ENCODE measurements at regions not wholly inside any gene's neighbourhood (a gene's known extent, or its start where the extent isn't known, plus 50 kb on each side); places are given as distances from the start of the nearest gene placed in this dataset.
"Not testable (repeated sequence)": the region's sequence is repeated elsewhere in the genome, so short reads cannot be mapped to it uniquely, and the experiment has no call there.

DNA sequence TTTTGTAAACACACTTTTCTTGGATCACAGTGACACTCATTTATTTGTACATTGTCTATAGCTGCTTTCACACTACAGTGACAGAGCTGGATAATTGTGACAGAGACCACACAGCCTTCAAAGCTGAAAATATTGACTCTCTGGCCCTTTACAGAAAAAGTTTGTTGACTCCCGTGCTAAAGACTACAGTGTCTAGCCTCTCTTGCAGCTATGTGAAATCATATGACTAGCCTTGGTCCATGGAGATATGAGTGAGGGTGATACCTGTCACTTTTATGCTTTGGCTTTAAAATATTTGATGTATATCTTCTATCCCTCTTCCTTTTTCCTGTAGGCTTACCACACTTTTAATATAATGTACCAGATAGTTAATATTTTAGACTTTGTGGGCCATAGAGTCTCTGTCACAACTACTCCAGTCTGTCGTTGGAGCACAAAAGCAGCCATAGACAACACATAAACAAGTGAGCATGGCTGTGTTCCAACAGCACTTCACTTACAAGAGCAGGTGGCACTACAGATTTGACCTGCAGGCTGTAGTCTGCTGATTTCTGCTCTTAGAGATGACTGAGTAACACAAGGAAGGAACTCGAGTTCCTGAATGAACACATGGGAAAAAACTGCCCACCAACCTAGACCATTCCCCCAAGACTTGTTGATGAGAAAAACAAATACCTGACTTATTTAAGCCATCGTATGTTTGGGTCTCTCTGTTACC is 73.5 kb upstream of the ANKRD55 start:
- H3K4me1 Mint-ChIP-seq: peaks cover 6% of the 10 kb centered on the region
- ATAC-seq: no peak
- H3K4me3 Mint-ChIP-seq: no peak overlapping the region
- peaks cover 3% of the 10 kb centered on the region for H3K9me3 Mint-ChIP-seq
- no peak overlapping the region for H3K27ac Mint-ChIP-seq
- no peaks in the 10 kb centered on the region for H3K27me3 Mint-ChIP-seq
- peaks cover 5% of the 10 kb centered on the region for H3K36me3 Mint-ChIP-seq

DNA sequence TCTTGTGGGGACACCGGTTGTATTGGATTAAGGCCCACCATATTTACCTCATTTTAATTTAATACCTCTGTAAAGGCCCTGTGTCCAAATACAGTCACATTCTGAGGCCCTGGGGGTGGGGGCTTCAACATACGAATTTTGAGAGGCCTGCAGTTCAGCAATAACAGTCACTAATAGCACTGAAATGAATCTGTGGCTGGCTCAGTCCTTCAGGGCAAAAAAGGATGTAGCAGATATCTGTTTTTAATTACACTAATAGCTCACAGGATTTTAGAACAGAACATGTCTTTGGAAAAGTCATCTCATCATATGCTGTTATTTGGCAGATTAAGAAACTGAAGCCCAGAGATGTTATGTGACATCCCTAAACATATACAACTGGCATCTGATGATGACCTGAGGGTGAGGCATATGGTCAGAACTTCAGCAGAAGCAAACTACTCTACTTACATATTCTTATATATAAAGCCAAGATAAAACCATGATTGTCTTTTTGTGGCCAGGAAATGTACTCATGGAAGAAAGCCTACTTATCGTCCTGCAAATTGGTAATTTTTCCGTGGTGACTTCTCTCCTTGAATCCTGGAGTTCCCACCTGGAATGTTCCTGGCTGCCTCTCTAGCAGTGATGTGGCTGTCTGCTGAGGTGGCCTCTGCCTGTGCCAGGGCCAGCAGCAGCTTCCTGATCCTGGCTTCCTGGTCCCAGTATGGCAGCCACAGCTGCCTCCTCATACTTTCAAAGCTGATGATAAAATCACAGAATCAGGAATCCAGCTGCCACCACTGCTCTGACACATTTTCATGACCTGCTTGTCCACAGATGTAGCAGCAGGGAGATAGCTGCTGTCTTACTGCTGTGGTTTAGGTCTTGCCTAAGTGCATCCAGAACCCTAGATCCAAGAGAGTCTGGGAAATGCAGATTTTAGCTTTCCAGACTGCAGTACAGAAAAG is 72.1 kb upstream of the ANKRD55 start:
- H3K27me3 Mint-ChIP-seq: no peaks in the 10 kb centered on the region
- H3K27ac Mint-ChIP-seq: no peak overlapping the region
- H3K9me3 Mint-ChIP-seq: peaks cover 3% of the 10 kb centered on the region
- peaks cover 5% of the 10 kb centered on the region for H3K36me3 Mint-ChIP-seq
- ATAC-seq: no peak
- no peak overlapping the region for H3K4me3 Mint-ChIP-seq
- H3K4me1 Mint-ChIP-seq: no peaks in the 10 kb centered on the region

DNA sequence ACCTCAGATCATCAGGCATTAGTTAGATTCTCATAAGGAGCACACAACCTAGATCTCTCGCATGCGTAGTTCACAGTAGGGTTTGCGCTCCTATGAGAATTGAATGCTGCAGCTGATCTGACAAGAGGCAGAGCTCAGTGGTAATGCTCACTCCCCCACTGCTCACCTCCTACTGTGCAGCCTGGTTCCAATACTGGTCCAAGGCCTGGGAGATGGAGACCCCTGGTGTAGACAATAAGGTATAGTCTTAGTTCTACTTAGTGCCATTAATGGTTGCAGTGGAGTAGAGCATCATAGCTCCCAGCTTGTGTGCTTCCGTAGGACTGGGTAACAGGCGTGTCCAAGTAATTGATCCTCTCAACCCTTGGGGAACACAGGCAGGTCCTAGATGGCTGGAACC is 70.4 kb upstream of the ANKRD55 start:
- peaks cover 3% of the 10 kb centered on the region for H3K9me3 Mint-ChIP-seq
- no peaks in the 10 kb centered on the region for H3K27me3 Mint-ChIP-seq
- H3K4me1 Mint-ChIP-seq: no peaks in the 10 kb centered on the region
- no peak overlapping the region for H3K4me3 Mint-ChIP-seq
- H3K36me3 Mint-ChIP-seq: peaks cover 5% of the 10 kb centered on the region
- no peak for ATAC-seq
- no peak overlapping the region for H3K27ac Mint-ChIP-seq

DNA sequence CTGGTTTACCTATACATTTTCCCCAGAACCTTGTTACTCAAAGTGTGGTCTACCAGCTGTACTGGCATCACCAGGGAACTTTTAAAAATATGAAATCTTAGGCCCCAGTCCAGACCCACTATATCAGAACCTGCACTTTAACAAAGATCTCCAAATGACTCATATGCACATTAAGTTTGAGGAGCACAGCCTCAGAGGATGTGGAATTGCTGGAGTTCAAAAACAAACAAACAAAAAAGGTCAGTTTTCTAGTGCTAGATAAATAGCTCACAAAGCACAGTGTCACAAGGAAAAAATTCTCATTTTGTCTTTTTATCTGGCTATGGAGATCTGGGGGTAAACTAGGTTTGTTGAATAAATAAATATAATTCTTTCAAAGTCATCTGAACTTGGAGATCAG is 68.9 kb upstream of the ANKRD55 start:
- Mint-ChIP-seq H3K9me3 (peaks cover 3% of the 10 kb centered on the region), H3K27me3 (no peaks in the 10 kb centered on the region), H3K27ac (no peak overlapping the region), H3K4me3 (no peak overlapping the region), H3K36me3 (peaks cover 5% of the 10 kb centered on the region), H3K4me1 (peaks cover 6% of the 10 kb centered on the region)
- no peak for ATAC-seq

DNA sequence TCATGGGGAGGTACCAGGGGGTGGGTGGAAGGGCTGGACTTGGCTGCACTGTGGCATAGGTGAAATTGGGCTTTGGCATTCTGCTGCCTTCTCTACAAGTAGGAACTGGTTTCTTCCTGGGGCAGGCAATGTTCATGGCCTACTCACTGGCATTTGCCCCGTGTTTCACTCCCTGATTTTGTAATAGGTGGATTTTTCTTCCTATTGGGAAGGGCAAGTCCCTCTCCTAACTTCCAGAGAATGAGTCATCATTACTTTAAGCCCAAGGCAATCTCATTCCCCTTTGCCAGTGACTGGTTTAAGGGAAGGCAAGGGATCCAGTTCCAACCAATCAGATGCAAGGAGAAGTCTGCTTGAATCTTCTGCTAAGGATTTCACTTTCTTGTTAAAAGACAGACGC is 67.9 kb upstream of the ANKRD55 start:
- H3K36me3 Mint-ChIP-seq: peaks cover 1% of the 10 kb centered on the region

DNA sequence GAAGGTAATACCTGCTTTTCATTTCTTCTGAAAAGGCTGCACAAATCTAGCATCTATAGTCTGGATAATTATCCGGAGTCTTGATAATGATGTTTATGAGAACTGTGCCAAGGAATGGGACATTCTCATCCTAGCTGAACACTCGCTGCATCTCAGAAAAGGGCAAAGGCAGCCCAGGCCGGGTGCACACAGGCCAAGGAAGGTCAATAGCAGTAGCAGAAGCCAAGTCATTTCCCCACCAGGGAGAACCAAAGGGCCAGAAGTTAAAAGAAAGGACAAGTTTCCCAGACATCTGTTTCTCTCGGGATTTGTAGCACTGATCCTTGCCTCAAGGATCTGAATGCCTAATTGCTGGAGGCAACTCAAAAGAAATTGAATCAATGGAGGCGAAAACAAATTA is 66.1 kb upstream of the ANKRD55 start:
- no peaks in the 10 kb centered on the region for H3K27me3 Mint-ChIP-seq
- H3K4me1 Mint-ChIP-seq: peaks cover 6% of the 10 kb centered on the region
- no peak for ATAC-seq
- H3K9me3 Mint-ChIP-seq: no peaks in the 10 kb centered on the region
- H3K27ac Mint-ChIP-seq: peak overlapping the region; percentile 57
- H3K4me3 Mint-ChIP-seq: no peak overlapping the region
- no peaks in the 10 kb centered on the region for H3K36me3 Mint-ChIP-seq

More for the DNA sequence above, 67.9 kb upstream of the ANKRD55 start:
- no peaks in the 10 kb centered on the region for H3K27me3 Mint-ChIP-seq
- peaks cover under 1% of the 10 kb centered on the region for H3K9me3 Mint-ChIP-seq
- no peak overlapping the region for H3K27ac Mint-ChIP-seq
- peaks cover 6% of the 10 kb centered on the region for H3K4me1 Mint-ChIP-seq
- H3K4me3 Mint-ChIP-seq: no peak overlapping the region
- no peak for ATAC-seq

DNA sequence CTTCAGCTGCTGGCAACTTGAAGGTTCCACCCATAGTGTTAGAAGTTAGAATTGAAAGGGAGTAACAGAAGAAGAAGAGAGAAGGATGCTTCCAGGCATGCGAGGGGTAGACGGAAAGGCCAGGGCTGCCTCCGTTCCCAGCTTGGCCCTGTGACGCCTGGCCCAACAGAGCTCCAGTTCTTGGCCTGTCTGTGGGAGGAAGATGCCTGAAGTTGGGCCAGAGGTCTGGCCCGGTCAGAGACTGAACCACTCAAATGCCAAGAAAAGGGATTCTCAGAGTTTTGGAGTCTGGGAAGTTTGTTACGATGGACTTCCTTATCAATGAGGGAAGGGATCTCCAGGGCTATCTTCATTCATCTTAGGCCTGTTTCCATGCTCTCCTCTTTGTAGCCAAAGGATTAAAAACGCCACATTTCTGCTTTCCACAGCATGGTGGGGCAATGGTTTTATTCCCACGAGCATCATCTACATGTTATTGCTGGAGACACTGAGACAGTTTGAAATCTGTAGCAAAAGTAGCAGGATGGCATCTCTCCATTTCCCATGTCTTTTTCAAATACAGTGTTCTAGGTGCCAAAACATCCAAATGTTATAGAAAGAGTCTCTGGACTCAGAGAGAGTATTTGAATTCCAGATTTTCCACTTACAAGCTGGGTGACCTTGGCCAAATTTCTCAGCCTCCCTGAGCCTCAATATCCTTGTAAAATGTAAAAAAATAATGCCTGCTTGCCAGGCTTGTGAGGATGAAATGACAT is 65.4 kb upstream of the ANKRD55 start:
- Mint-ChIP-seq H3K4me3 (no peak overlapping the region), H3K36me3 (no peaks in the 10 kb centered on the region), H3K27me3 (no peaks in the 10 kb centered on the region), H3K9me3 (no peaks in the 10 kb centered on the region), H3K27ac (peak overlapping the region; percentile 57), H3K4me1 (peaks cover 6% of the 10 kb centered on the region)
- ATAC-seq: no peak

DNA sequence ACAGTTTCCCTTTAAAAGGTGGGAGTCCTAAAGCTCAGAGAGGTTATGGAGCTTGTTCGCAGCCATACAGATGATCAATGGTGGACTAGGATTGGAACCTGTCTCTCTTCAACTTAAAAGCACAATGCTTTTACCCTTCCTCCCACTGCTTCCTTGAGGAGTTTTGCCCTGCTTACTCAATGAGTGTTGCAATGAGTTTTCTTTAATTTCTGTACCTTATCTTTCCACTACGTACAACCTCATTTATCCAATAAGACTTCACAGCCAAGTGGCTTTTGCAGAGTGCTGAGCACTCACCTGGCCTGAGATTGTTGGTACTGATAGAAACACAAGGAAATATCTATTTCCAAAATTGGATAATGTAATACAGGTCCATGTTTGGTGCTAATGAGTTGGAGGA is 64.7 kb upstream of the ANKRD55 start:
- Mint-ChIP-seq H3K27ac (no peak overlapping the region), H3K4me1 (peaks cover 6% of the 10 kb centered on the region), H3K36me3 (no peaks in the 10 kb centered on the region), H3K9me3 (no peaks in the 10 kb centered on the region), H3K4me3 (no peak overlapping the region), H3K27me3 (no peaks in the 10 kb centered on the region)
- ATAC-seq: no peak

DNA sequence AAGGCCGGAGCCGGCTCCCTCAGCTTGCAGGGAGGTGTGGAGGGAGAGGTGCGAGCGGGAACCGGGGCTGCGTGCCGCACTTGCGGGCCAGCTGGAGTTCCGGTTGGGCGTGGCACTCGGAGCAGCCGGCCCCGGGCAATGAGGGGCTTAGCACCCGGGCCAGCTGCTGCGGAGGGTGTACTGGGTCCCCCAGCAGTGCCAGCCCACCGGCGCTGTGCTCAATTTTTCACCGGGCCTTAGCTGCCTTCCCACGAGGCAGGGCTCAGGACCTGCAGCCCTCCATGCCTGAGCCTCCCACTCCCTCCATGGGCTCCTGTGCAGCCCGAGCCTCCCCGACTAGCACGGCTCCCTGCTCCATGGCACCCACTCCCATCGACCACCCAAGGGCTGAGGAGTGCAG is 62.2 kb upstream of the ANKRD55 start:
- H3K27ac Mint-ChIP-seq, H3K36me3 Mint-ChIP-seq, H3K27me3 Mint-ChIP-seq, H3K9me3 Mint-ChIP-seq, ATAC-seq, H3K4me3 Mint-ChIP-seq: not testable (repeated sequence)
- H3K4me1 Mint-ChIP-seq: peaks cover 13% of the 10 kb centered on the region

DNA sequence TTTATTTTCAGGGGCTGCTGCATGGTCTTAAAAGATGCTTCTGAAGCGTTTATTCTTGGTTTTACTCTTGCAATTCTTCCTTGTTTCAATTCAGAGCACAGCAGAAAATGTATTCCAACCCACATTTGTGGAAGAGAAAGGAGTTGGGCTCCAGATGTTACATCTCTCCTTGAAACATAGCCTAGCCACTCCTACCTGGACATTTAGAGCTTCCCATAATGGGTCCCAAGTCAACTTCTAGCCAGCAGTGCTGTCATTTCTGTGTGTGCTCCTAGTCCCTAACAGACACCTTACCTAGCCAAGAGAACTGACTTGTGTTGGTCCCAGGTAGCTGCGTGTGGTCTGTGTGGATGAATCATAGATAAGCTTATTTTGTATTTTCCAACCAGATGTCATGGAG is 61.2 kb upstream of the ANKRD55 start:
- Mint-ChIP-seq H3K27ac (no peak overlapping the region), H3K4me3 (no peak overlapping the region), H3K27me3 (no peaks in the 10 kb centered on the region), H3K9me3 (no peaks in the 10 kb centered on the region), H3K36me3 (no peaks in the 10 kb centered on the region), H3K4me1 (peaks cover 13% of the 10 kb centered on the region)
- ATAC-seq: no peak

DNA sequence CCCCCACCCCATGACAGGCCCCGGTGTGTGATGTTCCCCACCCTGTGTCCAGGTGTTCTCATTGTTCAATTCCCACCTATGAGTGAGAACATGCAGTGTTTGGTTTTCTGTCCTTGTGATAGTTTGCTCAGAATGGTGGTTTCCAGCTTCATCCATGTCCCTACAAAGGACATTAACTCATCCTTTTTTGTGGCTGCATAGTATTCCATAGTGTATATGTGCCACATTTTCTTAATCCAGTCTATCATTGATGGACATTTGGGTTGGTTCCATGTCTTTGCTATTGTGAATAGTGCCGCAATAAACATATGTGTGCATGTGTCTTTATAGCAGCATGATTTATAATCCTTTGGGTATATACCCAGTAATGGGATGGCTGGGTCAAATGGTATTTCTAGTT is 59.7 kb upstream of the ANKRD55 start:
- H3K36me3 Mint-ChIP-seq, H3K27me3 Mint-ChIP-seq, H3K4me1 Mint-ChIP-seq, H3K9me3 Mint-ChIP-seq, H3K4me3 Mint-ChIP-seq, H3K27ac Mint-ChIP-seq, ATAC-seq: not testable (repeated sequence)

DNA sequence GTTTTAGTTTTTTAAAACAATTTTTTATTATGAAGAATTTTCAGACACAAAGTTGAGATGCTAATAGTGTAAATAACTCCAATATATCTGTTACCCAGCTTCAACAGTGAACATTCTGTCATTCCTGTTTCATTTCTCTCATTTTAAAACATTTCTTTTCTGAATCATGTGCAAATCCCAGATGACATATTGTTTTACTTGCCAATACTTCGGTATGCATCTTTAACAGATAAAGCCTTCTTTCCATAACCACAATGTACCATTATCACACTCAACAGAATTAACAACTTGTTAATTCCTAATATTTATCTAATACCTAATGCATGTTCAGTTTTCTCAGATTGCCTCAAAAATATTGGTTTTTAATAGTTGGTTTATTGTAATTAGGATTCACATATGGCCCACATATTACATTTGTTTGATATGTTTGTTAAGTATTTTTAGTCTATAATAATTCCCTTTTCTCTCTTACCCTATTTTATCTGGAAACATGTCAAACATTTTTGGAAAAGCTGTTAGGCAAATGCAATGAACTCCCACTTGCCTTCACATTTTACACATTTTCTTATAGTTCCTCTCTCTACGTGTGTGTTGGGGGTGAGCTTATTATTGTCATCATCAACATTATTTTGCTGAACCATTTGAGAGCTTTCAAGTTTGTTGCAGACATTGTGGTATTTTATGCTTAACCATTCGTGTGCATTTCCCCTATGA is 58.7 kb upstream of the ANKRD55 start:
- H3K4me1 Mint-ChIP-seq: peaks cover 7% of the 10 kb centered on the region
- H3K27ac Mint-ChIP-seq: no peak overlapping the region
- no peaks in the 10 kb centered on the region for H3K36me3 Mint-ChIP-seq
- no peak for ATAC-seq
- H3K4me3 Mint-ChIP-seq: no peak overlapping the region
- H3K27me3 Mint-ChIP-seq: no peaks in the 10 kb centered on the region
- no peaks in the 10 kb centered on the region for H3K9me3 Mint-ChIP-seq

DNA sequence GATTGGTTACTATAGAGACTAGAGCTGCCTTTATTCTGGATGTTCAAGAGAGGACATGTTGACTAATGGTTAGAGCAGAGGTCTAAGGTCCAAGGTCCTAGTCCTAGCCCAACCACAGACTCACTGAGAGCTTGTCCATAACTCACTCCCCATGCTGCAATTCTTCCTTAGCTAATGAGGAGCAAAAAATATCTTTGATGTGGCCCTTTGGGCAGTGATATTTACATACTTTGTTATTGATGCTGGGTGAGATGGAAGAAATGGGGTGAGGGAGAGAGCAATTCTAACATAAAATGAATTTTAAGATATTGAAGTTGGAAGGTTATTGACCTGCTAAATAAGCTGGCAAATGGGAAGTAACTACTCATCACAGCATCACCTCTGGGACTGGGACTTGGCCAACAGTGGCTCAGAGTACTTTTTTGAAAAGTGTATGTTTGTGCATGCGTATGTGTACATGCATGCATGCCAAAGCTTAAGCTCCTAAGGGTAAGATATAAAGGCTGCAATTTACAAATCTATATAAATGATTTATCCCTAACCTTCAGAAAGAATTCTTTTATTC is 58.0 kb upstream of the ANKRD55 start:
- H3K4me1 Mint-ChIP-seq: peaks cover 7% of the 10 kb centered on the region
- H3K27ac Mint-ChIP-seq: no peak overlapping the region
- no peaks in the 10 kb centered on the region for H3K27me3 Mint-ChIP-seq
- no peak overlapping the region for H3K4me3 Mint-ChIP-seq
- H3K36me3 Mint-ChIP-seq: no peaks in the 10 kb centered on the region
- H3K9me3 Mint-ChIP-seq: no peaks in the 10 kb centered on the region
- ATAC-seq: no peak

DNA sequence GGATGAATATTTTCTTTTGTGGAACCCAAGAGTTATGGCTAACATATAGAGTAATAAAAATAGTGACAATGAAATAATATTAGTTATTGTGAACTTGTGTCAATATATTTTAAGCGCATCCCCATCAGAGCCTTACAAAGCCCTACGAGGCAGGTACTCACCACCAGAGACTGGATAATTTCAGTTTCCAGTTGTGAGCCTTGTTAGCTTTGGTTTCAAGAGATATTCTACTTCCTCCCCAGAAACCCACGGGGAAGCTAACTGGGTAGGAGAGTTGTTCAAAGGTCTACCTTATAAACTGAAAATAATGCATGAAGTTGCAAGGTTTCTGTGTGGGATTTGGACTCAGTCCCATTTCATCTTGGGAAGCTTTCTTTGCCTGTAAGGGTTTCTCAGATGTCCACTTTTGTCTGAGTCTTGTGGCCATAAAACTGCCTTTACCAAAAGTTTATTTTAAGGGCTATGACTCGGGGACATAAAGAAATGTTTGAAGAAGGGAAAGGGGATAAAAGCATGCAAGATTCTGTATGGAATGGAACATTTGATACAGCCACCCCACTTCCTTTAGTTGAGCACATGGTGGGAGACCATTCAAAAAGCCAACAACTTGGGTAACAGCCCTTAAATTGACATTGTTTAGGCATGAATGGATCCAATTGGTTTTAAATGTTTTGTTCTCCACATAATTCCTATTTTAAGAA is 57.4 kb upstream of the ANKRD55 start:
- H3K27ac Mint-ChIP-seq: no peak overlapping the region

More for the DNA sequence above, 57.4 kb upstream of the ANKRD55 start:
- H3K4me3 Mint-ChIP-seq: no peak overlapping the region
- no peak for ATAC-seq
- no peaks in the 10 kb centered on the region for H3K27me3 Mint-ChIP-seq
- peaks cover 7% of the 10 kb centered on the region for H3K4me1 Mint-ChIP-seq
- H3K36me3 Mint-ChIP-seq: no peaks in the 10 kb centered on the region
- H3K9me3 Mint-ChIP-seq: no peaks in the 10 kb centered on the region

Data from stimulated activated memory B cell treated with anti-CD40 and anti-IgM and Interleukin-4, amounts not matched to agents 10 μg/mL and 1 μg/mL and 100 μg/mL, for 72 hours (primary cell).